A204.1 (cell line): ENCODE measurements at regions not wholly inside any gene's neighbourhood (a gene's known extent, or its start where the extent isn't known, plus 50 kb on each side); places are given as distances from the start of the nearest gene placed in this dataset.

ENCODE experiments used
- FAIRE-seq: peaks from 2 replicates; lab custom pipeline; 2012; peaks lifted over from hg19 to GRCh38; lab: Jason Lieb, UNC

DNA sequence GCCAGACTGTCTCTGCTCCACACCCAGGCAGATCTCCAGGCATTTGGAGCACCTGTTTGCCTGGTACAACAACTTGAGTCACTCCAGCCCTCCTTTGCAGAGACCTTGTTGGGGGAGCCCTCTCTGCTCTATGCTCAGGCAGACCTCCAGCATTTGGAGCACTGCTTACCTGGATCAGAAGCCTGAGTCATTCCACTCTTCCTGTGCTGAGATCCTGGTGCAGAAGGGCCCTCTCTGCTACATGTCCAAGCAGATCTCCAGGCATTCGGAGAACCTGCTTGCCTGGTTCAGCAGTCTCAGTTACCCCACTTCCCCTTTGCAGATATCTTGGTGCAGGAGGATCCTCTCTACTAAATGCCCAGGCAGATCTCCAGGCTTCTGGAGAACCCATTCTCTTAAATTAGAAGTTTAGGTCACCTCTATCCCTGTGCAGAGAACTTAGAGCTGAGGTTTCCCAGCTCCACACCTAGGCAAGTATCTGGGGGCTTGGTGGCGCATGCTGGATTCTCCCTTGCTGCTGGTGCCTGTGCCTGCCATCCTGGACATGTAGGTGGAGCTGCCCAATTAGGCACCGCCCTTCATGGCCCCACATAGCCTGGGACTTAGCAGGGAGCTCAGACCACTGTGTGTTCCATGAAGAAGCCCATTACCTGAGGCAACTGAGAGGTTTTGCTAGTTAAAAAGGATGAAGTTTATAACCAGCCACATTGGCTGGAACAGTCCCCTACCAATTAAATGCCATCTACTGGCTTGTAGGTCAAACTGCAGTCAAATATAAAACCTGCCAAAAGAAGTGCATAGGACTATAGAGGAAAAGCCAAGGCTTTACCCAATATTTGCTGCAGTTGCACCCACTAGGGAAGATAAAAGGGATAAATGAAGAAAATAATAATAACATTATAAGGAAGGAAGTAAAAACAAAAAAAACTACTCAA, 97.6 kb upstream of the SLITRK6 start:
- no peak for FAIRE-seq

DNA sequence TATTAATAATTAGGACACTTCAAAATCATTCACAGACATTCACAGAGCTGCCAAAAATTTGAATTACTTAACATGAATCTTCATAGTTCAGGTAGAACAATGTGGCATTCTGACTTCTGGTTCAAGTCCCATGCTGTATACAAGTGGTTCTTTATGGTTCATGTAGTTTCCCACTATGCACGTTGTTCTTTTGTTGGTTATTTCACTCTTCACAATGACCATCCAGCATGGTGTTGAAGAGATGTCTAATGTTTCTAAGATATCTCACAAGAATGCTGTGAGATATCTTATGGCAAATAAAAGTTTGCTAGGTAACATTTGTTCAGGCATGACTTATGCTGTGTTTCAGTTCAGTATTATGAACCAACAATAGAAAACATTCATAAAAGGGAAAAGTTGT, 88.2 kb upstream of the SLITRK6 start:
- FAIRE-seq = no peak

DNA sequence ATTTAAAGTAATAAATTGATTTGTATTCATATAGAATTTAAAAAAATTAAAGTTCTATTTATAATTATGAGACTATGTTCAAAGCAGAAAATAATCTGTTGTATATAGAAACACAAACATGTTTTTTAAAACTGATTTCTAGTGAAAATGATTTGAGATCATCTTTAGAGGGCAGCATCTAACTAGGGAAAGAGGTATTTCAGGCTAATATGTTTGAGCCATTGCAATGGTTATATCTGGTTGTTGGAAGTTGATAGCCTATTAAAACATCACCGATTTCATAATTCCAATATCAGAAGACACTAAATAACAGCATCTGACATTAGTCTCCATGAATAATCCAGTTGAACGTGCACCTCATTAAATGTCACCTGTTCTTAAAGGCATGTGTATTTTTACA, 79.8 kb upstream of the SLITRK6 start:
- FAIRE-seq = peak; percentile 88

DNA sequence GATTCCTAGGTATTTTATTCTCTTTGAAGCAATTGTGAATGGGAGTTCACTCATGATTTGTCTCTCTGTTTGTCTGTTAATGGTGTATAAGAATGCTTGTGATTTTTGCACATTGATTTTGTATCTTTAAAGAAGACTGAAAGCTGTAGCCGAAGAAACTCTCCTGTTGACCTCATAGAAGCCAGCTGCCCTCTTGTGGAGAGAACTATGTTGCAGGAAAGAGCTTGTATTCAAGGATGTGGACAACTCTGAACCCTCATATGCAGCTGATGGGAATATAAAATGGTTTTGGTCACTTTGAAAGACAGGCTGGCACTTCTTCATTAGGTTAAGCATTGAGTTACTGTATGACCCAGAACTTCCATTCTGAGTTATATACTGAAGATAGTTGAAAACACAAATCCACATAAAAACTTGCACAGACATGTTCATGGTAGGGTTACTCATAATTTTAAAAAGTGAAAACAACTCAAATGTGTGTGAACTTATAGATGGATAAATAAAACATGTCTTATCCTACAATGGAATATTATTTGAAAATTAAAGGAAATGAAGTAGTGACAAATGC, 65.8 kb upstream of the SLITRK6 start:
- no peak for FAIRE-seq

DNA sequence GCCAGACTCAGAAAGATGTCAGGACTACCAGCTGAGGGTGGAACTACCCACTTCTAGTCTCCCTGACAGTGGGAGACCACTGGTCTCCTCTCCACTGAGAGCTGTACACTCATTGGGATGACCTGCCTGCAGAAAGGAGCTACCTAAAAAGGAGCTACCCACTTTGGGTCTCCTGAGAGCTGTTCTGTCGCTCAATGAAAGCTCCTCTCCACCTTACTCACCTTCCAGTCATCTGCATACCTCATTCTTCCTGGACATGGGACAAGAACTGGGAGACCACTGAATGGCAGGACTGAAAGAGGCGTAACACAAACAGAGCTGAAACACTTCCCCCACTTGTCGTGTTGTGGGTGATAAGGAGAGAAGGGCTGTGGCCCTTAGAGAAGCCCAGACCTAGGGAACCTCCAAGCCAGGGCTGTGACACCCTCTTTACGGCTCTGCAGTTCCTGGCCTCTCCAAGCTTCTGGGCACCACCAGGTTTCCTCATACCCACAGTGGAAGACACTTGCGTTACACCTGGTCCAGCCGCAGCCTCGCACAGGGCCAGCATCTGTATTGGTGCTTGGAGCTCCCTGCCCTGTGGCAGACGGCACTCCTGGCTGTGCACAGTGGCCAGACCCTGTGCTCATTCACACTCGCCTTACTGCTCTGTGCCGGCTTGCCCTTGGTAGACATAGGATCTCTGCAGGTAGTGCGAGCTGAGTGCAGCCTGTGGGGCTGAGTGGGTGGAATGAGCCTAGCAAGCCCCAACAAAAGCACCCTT, 54.9 kb upstream of the SLITRK6 start:
- no peak for FAIRE-seq

DNA sequence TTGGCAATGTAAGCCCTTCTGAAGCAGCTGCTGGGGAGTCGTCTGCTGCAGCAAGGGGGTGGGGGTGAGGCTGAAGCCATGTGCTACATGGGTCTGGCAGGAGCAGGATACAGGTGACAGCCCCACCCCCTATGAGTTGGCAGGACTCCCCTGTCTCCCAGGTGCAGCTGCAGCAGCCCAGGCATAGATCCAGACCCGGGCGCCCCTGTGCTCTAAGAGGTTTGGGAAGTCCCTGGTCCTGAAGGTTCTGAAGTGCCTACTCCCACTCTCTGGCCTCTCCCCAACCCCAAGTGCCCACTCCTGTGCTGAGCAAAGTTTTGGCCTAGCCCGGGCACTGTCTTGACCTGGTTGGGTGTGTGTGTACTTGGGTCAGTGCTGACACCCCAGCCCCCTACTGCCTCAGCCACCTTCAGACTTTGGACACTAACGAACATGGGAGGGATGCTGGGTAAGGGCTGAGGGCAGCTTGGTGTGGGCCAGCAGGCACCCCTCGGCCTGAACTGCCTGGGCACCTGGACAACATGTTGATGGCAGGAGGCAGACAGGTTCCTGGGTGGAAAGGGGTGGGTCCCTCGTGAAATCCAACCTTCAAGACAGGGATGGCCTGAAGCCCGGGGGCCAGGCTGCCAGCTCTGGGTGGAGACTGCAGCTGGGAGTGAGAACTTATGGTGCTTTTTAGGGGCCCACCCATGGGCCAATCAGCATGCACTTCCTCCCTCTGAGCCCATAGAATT, 54.1 kb upstream of the SLITRK6 start:
- no peak for FAIRE-seq
